Renal cortical epithelial cell (primary cell): ENCODE measurements at regions not wholly inside any gene's neighbourhood (a gene's known extent, or its start where the extent isn't known, plus 50 kb on each side); places are given as distances from the start of the nearest gene placed in this dataset.
"Not testable (repeated sequence)": the region's sequence is repeated elsewhere in the genome, so short reads cannot be mapped to it uniquely, and the experiment has no call there.

ENCODE experiments used
- DNase-seq: peaks from one replicate; pipeline ENCODE4 v3.0.0-alpha.2; 2011; ENCODE audit warnings: low read depth

- DNase-seq, result no peak
Observed at GRCh38 chr4:132094017-132094416, 1055.1 kb upstream of the PCDH10 start.

GRCh38 chr4:132097041-132097440 is 1052.1 kb upstream of the PCDH10 start:
- no peak for DNase-seq

GRCh38 chr4:132101526-132101925 is 1047.6 kb upstream of the PCDH10 start:
- DNase-seq, result no peak

- peak; percentile 9 for DNase-seq
Observed at GRCh38 chr4:132108784-132109183, 1040.3 kb upstream of the PCDH10 start.

GRCh38 chr4:132114885-132115284 is 1034.2 kb upstream of the PCDH10 start:
- DNase-seq, result no peak

- DNase-seq, result not testable (repeated sequence)
Observed at GRCh38 chr4:132122741-132123140, 1026.4 kb upstream of the PCDH10 start.

GRCh38 chr4:132123870-132124623 is 1025.0 kb upstream of the PCDH10 start:
- DNase-seq, result peak; percentile 33

- DNase-seq, result no peak
Observed at GRCh38 chr4:132124624-132124974, 1024.5 kb upstream of the PCDH10 start.

- DNase-seq, result no peak
Observed at GRCh38 chr4:132125131-132125530, 1024.0 kb upstream of the PCDH10 start.

GRCh38 chr4:132132433-132132832 is 1016.7 kb upstream of the PCDH10 start:
- DNase-seq, result no peak

GRCh38 chr4:132169660-132170059 is 979.4 kb upstream of the PCDH10 start:
- no peak for DNase-seq

GRCh38 chr4:132180020-132180427 is 969.1 kb upstream of the PCDH10 start:
- peak; percentile 88 for DNase-seq

GRCh38 chr4:132195176-132195575 is 953.9 kb upstream of the PCDH10 start:
- DNase-seq, result no peak

- DNase-seq, result no peak
Observed at GRCh38 chr4:132203618-132204017, 945.5 kb upstream of the PCDH10 start.

- DNase-seq, result no peak
Observed at GRCh38 chr4:132214519-132214918, 934.6 kb upstream of the PCDH10 start.

GRCh38 chr4:132218406-132218805 is 930.7 kb upstream of the PCDH10 start:
- peak; percentile 25 for DNase-seq

GRCh38 chr4:132227151-132227856 is 921.8 kb upstream of the PCDH10 start:
- DNase-seq, result peak; percentile 26

GRCh38 chr4:132227857-132228165 is 921.3 kb upstream of the PCDH10 start:
- peak; percentile 19 for DNase-seq

- DNase-seq, result no peak
Observed at GRCh38 chr4:132228676-132229075, 920.4 kb upstream of the PCDH10 start.

- DNase-seq, result no peak
Observed at GRCh38 chr4:132230025-132230424, 919.1 kb upstream of the PCDH10 start.

GRCh38 chr4:132238697-132239096 is 910.4 kb upstream of the PCDH10 start:
- no peak for DNase-seq

- no peak for DNase-seq
Observed at GRCh38 chr4:132240081-132240480, 909.0 kb upstream of the PCDH10 start.

- no peak for DNase-seq
Observed at GRCh38 chr4:132245319-132245718, 903.8 kb upstream of the PCDH10 start.

GRCh38 chr4:132264176-132264575 is 884.9 kb upstream of the PCDH10 start:
- no peak for DNase-seq
